HG03354 (cell line): ENCODE measurements at regions not wholly inside any gene's neighbourhood (a gene's known extent, or its start where the extent isn't known, plus 50 kb on each side); places are given as distances from the start of the nearest gene placed in this dataset.

ENCODE experiments used
- ATAC-seq: cut with Tn5 transposase; IDR thresholded peaks from one replicate; pipeline ENCODE4 v1.9.1; 2021; ENCODE audit warnings: mild to moderate bottlenecking; ENCODE audit not compliant: unreplicated experiment, poor library complexity, severe bottlenecking

- ATAC-seq, result no peak
Observed at GRCh38 chr2:29974086-29974485, 52.7 kb upstream of the ALK start.

GRCh38 chr2:29977284-29977683, 55.9 kb upstream of the ALK start:
- no peak for ATAC-seq

GRCh38 chr2:29981402-29981801, 60.0 kb upstream of the ALK start:
- ATAC-seq, result no peak

GRCh38 chr2:29983308-29983707, 61.9 kb upstream of the ALK start:
- ATAC-seq, result no peak

- no peak for ATAC-seq
Observed at GRCh38 chr2:29987146-29987545, 65.8 kb upstream of the ALK start.

GRCh38 chr2:29990129-29990528, 68.7 kb upstream of the ALK start:
- ATAC-seq, result no peak

- no peak for ATAC-seq
Observed at GRCh38 chr2:29991086-29991485, 69.7 kb upstream of the ALK start.

- no peak for ATAC-seq
Observed at GRCh38 chr2:29995241-29995640, 73.9 kb upstream of the ALK start.

GRCh38 chr2:30003128-30003527, 81.7 kb upstream of the ALK start:
- ATAC-seq, result no peak

GRCh38 chr2:30022444-30023071, 101.2 kb upstream of the ALK start:
- ATAC-seq, result peak; percentile 75

GRCh38 chr2:30024281-30024680, 102.9 kb upstream of the ALK start:
- ATAC-seq, result no peak

- no peak for ATAC-seq
Observed at GRCh38 chr2:30026091-30027055, 105.0 kb upstream of the ALK start.

GRCh38 chr2:30029804-30030203, 108.4 kb upstream of the ALK start:
- no peak for ATAC-seq

GRCh38 chr2:30030361-30030760, 109.0 kb upstream of the ALK start:
- ATAC-seq, result no peak

- no peak for ATAC-seq
Observed at GRCh38 chr2:30031184-30031583, 109.8 kb upstream of the ALK start.

- no peak for ATAC-seq
Observed at GRCh38 chr2:30034052-30034775, 112.6 kb upstream of the YPEL5 start.

GRCh38 chr2:30037016-30037415, 109.8 kb upstream of the YPEL5 start:
- no peak for ATAC-seq

- ATAC-seq, result no peak
Observed at GRCh38 chr2:30038419-30038818, 108.4 kb upstream of the YPEL5 start.

- no peak for ATAC-seq
Observed at GRCh38 chr2:30039101-30039500, 107.7 kb upstream of the YPEL5 start.

- ATAC-seq, result no peak
Observed at GRCh38 chr2:30040147-30040546, 106.7 kb upstream of the YPEL5 start.

- ATAC-seq, result no peak
Observed at GRCh38 chr2:30041884-30042283, 104.9 kb upstream of the YPEL5 start.
